ENCODE measurements at regions not wholly inside any gene's neighbourhood (a gene's known extent, or its start where the extent isn't known, plus 50 kb on each side); places are given as distances from the start of the nearest gene placed in this dataset.
"Not testable (repeated sequence)": the region's sequence is repeated elsewhere in the genome, so short reads cannot be mapped to it uniquely, and the experiment has no call there.

- no peak for DNase-seq (ENCODE audit: low read depth)
- TF ChIP-seq CTCF (conservative IDR thresholded peaks at IDR 0.05; ENCODE audit: low read depth, low read length), result no peak
- no peak overlapping the region for H3K4me3 ChIP-seq (ENCODE audit: low read depth, low read length)
Measured at GRCh38 chr2:190150413-190150812, 87.9 kb upstream of the MSTN start.

GRCh38 chr2:190149908-190150307 lies 87.4 kb upstream of the MSTN start:
- H3K4me3 ChIP-seq (ENCODE audit: low read depth, low read length), result no peak overlapping the region
- no peak for DNase-seq (ENCODE audit: low read depth)
- TF ChIP-seq CTCF (conservative IDR thresholded peaks at IDR 0.05; ENCODE audit: low read depth, low read length), result no peak

GRCh38 chr2:190149200-190149599 lies 86.7 kb upstream of the MSTN start:
- no peak for DNase-seq (ENCODE audit: low read depth)
- H3K4me3 ChIP-seq (ENCODE audit: low read depth, low read length), result no peak overlapping the region
- TF ChIP-seq CTCF (conservative IDR thresholded peaks at IDR 0.05; ENCODE audit: low read depth, low read length), result no peak

- H3K4me3 ChIP-seq (ENCODE audit: low read depth, low read length); DNase-seq (ENCODE audit: low read depth): not testable (repeated sequence)
Measured at GRCh38 chr2:190146109-190146508, 83.6 kb upstream of the MSTN start.

GRCh38 chr2:190140474-190140873 lies 77.9 kb upstream of the MSTN start:
- DNase-seq (ENCODE audit: low read depth); H3K4me3 ChIP-seq (ENCODE audit: low read depth, low read length): not testable (repeated sequence)

GRCh38 chr2:190139371-190139770 lies 76.8 kb upstream of the MSTN start:
- DNase-seq (ENCODE audit: low read depth), result no peak
- H3K4me3 ChIP-seq (ENCODE audit: low read depth, low read length), result no peak overlapping the region
- no peak for TF ChIP-seq CTCF (conservative IDR thresholded peaks at IDR 0.05; ENCODE audit: low read depth, low read length)

GRCh38 chr2:190138032-190138431 lies 75.5 kb upstream of the MSTN start:
- no peak overlapping the region for H3K4me3 ChIP-seq (ENCODE audit: low read depth, low read length)
- DNase-seq (ENCODE audit: low read depth), result no peak
- TF ChIP-seq CTCF (conservative IDR thresholded peaks at IDR 0.05; ENCODE audit: low read depth, low read length), result no peak

- TF ChIP-seq CTCF (conservative IDR thresholded peaks at IDR 0.05; ENCODE audit: low read depth, low read length), result no peak
- peak; percentile 59 for DNase-seq (ENCODE audit: low read depth)
Measured at GRCh38 chr2:190137561-190137960, 75.0 kb upstream of the MSTN start.

More at GRCh38 chr2:190137561-190137960, 75.0 kb upstream of the MSTN start:
- no peak overlapping the region for H3K4me3 ChIP-seq (ENCODE audit: low read depth, low read length)
